Hepatocyte (in vitro differentiated cells): ENCODE measurements at regions not wholly inside any gene's neighbourhood (a gene's known extent, or its start where the extent isn't known, plus 50 kb on each side); places are given as distances from the start of the nearest gene placed in this dataset.

ENCODE experiments used
- DNase-seq: peaks from one replicate; pipeline ENCODE4 v3.0.0-alpha.2; 2016; ENCODE audit warnings: low spot score
- H2AFZ ChIP-seq: fragments of 200-600 bp; sonication (generic); 2 replicates; pipeline ENCODE4 v1.6.0; 2016; ENCODE audit warnings: antibody characterized with exemption, mild to moderate bottlenecking
- H3K27ac ChIP-seq: fragments of 200-600 bp; sonication (generic); 2 replicates; pipeline ENCODE4 v1.5.1; 2016; ENCODE audit warnings: mild to moderate bottlenecking
- H3K27me3 ChIP-seq: fragments of 200-600 bp; sonication (generic); 2 replicates; pipeline ENCODE4 v1.6.1; 2016
- H3K36me3 ChIP-seq: fragments of 200-600 bp; sonication (generic); replicated peaks from 2 replicates; pipeline ENCODE4 v1.5.1; 2016; ENCODE audit warnings: low read depth; ENCODE audit not compliant: insufficient read depth
- H3K4me1 ChIP-seq: fragments of 200-600 bp; sonication (generic); 2 replicates; pipeline ENCODE4 v1.5.1; 2016; ENCODE audit warnings: mild to moderate bottlenecking, moderate library complexity; ENCODE audit not compliant: insufficient read depth
- H3K4me2 ChIP-seq: fragments of 200-600 bp; sonication (generic); 2 replicates; pipeline ENCODE4 v1.6.0; 2016
- H3K4me3 ChIP-seq: fragments of 200-600 bp; sonication (generic); 2 replicates; pipeline ENCODE4 v1.5.1; 2016; ENCODE audit warnings: mild to moderate bottlenecking
- H3K79me2 ChIP-seq: fragments of 200-600 bp; sonication (generic); 2 replicates; pipeline ENCODE4 v1.6.0; 2017; ENCODE audit warnings: mild to moderate bottlenecking
- H3K9me2 ChIP-seq: fragments of 200-600 bp; sonication (generic); replicated peaks from 2 replicates; pipeline ENCODE4 v1.6.0; 2017; ENCODE audit warnings: mild to moderate bottlenecking; ENCODE audit not compliant: insufficient read depth
- H3K9me3 ChIP-seq: fragments of 200-600 bp; sonication (generic); 2 replicates; pipeline ENCODE4 v1.5.1; 2016; ENCODE audit warnings: low read depth, mild to moderate bottlenecking
- H4K20me1 ChIP-seq: fragments of 200-600 bp; sonication (generic); 2 replicates; pipeline ENCODE4 v1.6.0; 2016; ENCODE audit warnings: mild to moderate bottlenecking; ENCODE audit not compliant: insufficient read depth, poor library complexity, severe bottlenecking
- CTCF ChIP-seq: fragments of 200-600 bp; sonication (generic); IDR thresholded peaks from 2 replicates; pipeline ENCODE4 v1.5.1; 2016; ENCODE audit warnings: antibody characterized with exemption, mild to moderate bottlenecking; ENCODE audit not compliant: poor library complexity
- EZH2 ChIP-seq: fragments of 200-600 bp; sonication (generic); IDR thresholded peaks from 2 replicates; pipeline ENCODE4 v1.6.1; 2016; ENCODE audit warnings: antibody characterized with exemption, mild to moderate bottlenecking, borderline replicate concordance
- EZH2phosphoT487 ChIP-seq: fragments of 200-600 bp; sonication (generic); IDR thresholded peaks from one replicate; pipeline ENCODE4 v1.6.1; 2018; ENCODE audit warnings: antibody characterized with exemption, mild to moderate bottlenecking, low read depth, moderate library complexity; ENCODE audit not compliant: unreplicated experiment, severe bottlenecking
- WGBS: methylation state at CpG from one replicate; pipeline ENCODE4 v1.1.6; 2016; ENCODE audit warnings: low lambda C conversion rate; ENCODE audit errors: missing lambda C conversion rate; 5-methylcytosine and 5-hydroxymethylcytosine counted together

- H2AFZ ChIP-seq = no peak overlapping the region
- H3K79me2 ChIP-seq = no peaks in the 10 kb centered on the region
- H4K20me1 ChIP-seq = no peaks in the 10 kb centered on the region
- no peak overlapping the region for H3K27ac ChIP-seq
- no peak for DNase-seq
- H3K27me3 ChIP-seq = peaks cover 14% of the 10 kb centered on the region
- no peaks in the 10 kb centered on the region for H3K36me3 ChIP-seq
- TF ChIP-seq EZH2phosphoT487 = no peak
- TF ChIP-seq EZH2 = no peak
- no peak for TF ChIP-seq CTCF
- 91% methylated on average over 10 of the region's 10 CpGs for WGBS
- H3K4me3 ChIP-seq = no peak overlapping the region
- H3K9me2 ChIP-seq = no peaks in the 10 kb centered on the region
- H3K4me2 ChIP-seq = no peak overlapping the region
- no peaks in the 10 kb centered on the region for H3K4me1 ChIP-seq
- H3K9me3 ChIP-seq = no peaks in the 10 kb centered on the region
Observed at GRCh38 chr6:211871-212497, 80.3 kb upstream of the DUSP22 start.

- Histone ChIP-seq H3K4me3 (no peak overlapping the region), H3K27ac (no peak overlapping the region), H3K27me3 (peaks cover 14% of the 10 kb centered on the region), H3K4me2 (no peak overlapping the region), H4K20me1 (no peaks in the 10 kb centered on the region), H3K79me2 (no peaks in the 10 kb centered on the region), H3K9me3 (no peaks in the 10 kb centered on the region), H2AFZ (no peak overlapping the region), H3K36me3 (no peaks in the 10 kb centered on the region), H3K4me1 (no peaks in the 10 kb centered on the region), H3K9me2 (no peaks in the 10 kb centered on the region)
- DNase-seq = no peak
- TF ChIP-seq CTCF (no peak), EZH2phosphoT487 (no peak)
- 88% methylated on average over 4 of the region's 4 CpGs for WGBS
Observed at GRCh38 chr6:213284-213683, 79.0 kb upstream of the DUSP22 start.

GRCh38 chr6:214428-214827, 77.9 kb upstream of the DUSP22 start:
- no peak overlapping the region for H2AFZ ChIP-seq
- no peaks in the 10 kb centered on the region for H3K4me1 ChIP-seq
- TF ChIP-seq EZH2phosphoT487 (no peak), EZH2 (no peak), CTCF (no peak)
- WGBS = 95% methylated on average over 5 of the region's 5 CpGs
- H4K20me1 ChIP-seq = no peaks in the 10 kb centered on the region
- no peak overlapping the region for H3K27ac ChIP-seq
- no peaks in the 10 kb centered on the region for H3K9me3 ChIP-seq
- no peak overlapping the region for H3K4me2 ChIP-seq
- no peak overlapping the region for H3K4me3 ChIP-seq
- H3K27me3 ChIP-seq = peaks cover 14% of the 10 kb centered on the region
- H3K9me2 ChIP-seq = no peaks in the 10 kb centered on the region
- H3K79me2 ChIP-seq = no peaks in the 10 kb centered on the region
- no peak for DNase-seq
- H3K36me3 ChIP-seq = no peaks in the 10 kb centered on the region
